OCI-LY1 (cell line): ENCODE measurements at regions not wholly inside any gene's neighbourhood (a gene's known extent, or its start where the extent isn't known, plus 50 kb on each side); places are given as distances from the start of the nearest gene placed in this dataset.

Experiments
- EZH2 ChIP-seq: fragments of 200-600 bp; sonication (generic), shearing (Covaris generic); IDR thresholded peaks from 2 replicates; pipeline ENCODE4 v1.8.0; 2017; ENCODE audit warnings: borderline replicate concordance, mixed run types, mild to moderate bottlenecking, antibody characterized with exemption, low read length, moderate library complexity, mixed read lengths
- TF ChIP-seq, protein P1 (sequence below): fragments of 200-600 bp; sonication (generic), shearing (Covaris generic); IDR thresholded peaks from 2 replicates; pipeline ENCODE4 v1.5.1; 2017; ENCODE audit warnings: mild to moderate bottlenecking, antibody characterized with exemption, low read length, moderate library complexity, mixed read lengths

DNA sequence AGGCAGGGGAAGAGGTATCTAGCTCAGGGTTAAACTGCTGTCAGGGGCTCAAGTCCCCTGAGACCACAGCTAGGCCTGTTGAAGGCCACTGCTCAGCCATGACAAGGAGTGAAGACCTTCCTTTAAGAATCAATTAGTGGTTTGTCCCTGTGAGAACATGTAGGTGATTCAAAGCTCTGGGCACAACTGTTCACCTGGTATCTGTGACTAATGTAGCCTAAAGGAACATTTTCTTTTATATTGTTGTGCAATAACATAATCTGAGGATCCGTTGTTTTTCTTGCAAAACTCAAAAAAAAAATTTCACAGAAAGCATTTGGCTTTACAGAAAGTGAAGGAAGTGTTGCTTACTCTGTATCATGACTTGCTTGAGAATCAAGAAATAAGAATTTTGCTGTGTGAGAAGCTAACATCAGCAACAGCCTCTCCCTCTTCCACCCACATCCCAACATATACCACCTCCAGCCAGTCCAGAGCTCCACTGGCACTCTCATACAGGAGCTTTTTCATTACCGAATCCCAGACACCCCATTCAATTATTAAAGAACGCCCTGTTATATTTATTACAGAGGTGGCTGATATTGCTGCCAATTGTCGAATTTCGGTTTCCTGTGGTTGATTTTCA, 807.0 kb downstream of the TLE4 start:
- TF ChIP-seq, protein P1, sequence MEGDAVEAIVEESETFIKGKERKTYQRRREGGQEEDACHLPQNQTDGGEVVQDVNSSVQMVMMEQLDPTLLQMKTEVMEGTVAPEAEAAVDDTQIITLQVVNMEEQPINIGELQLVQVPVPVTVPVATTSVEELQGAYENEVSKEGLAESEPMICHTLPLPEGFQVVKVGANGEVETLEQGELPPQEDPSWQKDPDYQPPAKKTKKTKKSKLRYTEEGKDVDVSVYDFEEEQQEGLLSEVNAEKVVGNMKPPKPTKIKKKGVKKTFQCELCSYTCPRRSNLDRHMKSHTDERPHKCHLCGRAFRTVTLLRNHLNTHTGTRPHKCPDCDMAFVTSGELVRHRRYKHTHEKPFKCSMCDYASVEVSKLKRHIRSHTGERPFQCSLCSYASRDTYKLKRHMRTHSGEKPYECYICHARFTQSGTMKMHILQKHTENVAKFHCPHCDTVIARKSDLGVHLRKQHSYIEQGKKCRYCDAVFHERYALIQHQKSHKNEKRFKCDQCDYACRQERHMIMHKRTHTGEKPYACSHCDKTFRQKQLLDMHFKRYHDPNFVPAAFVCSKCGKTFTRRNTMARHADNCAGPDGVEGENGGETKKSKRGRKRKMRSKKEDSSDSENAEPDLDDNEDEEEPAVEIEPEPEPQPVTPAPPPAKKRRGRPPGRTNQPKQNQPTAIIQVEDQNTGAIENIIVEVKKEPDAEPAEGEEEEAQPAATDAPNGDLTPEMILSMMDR: no peak
- no peak for TF ChIP-seq EZH2
